DOHH2 (cell line): ENCODE measurements at regions not wholly inside any gene's neighbourhood (a gene's known extent, or its start where the extent isn't known, plus 50 kb on each side); places are given as distances from the start of the nearest gene placed in this dataset.

ENCODE experiments used
- CTCF ChIP-seq: fragments of 200-600 bp; sonication (generic); IDR thresholded peaks from one replicate; pipeline ENCODE4 v1.5.1; 2014; ENCODE audit warnings: antibody characterized with exemption, mild to moderate bottlenecking, low read depth, low read length; ENCODE audit not compliant: poor library complexity, severe bottlenecking
- EZH2phosphoT487 ChIP-seq: fragments of 200-600 bp; sonication (generic); IDR thresholded peaks from 2 replicates; pipeline ENCODE4 v1.6.1; 2017; ENCODE audit warnings: borderline replicate concordance, mild to moderate bottlenecking, antibody characterized with exemption, low read length, moderate library complexity, mixed read lengths

- TF ChIP-seq CTCF (no peak), EZH2phosphoT487 (no peak)
Measured at GRCh38 chr2:72013726-72014125, 133.9 kb downstream of the CYP26B1 start.
